Stimulated activated CD8-positive, alpha-beta memory T cell treated with anti-CD3 and anti-CD28 coated beads, Interleukin-15, amount 100 ng/mL, for 24 hours (primary cell): ENCODE measurements at regions not wholly inside any gene's neighbourhood (a gene's known extent, or its start where the extent isn't known, plus 50 kb on each side); places are given as distances from the start of the nearest gene placed in this dataset.

Experiments
- DNase-seq: peaks from one replicate; pipeline ENCODE4 v3.0.0-alpha.2; 2020; ENCODE audit warnings: low read depth

DNA sequence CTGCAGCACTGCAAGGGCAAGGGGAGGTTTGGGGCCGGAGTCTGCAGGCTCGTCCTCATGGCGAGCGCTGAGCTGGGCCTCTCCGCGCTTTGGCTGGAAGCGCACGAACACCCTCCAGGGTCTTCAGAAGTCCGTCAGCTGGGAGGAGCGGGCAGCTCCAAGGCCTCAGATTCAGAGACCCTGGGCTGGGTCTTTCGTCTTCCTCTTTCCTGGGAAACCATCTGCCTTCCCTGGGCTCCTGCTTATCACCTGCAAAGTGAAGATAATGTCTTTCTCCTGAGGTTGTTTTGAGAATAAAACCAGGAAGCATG is 525.6 kb downstream of the BRD1 start:
- no peak for DNase-seq

DNA sequence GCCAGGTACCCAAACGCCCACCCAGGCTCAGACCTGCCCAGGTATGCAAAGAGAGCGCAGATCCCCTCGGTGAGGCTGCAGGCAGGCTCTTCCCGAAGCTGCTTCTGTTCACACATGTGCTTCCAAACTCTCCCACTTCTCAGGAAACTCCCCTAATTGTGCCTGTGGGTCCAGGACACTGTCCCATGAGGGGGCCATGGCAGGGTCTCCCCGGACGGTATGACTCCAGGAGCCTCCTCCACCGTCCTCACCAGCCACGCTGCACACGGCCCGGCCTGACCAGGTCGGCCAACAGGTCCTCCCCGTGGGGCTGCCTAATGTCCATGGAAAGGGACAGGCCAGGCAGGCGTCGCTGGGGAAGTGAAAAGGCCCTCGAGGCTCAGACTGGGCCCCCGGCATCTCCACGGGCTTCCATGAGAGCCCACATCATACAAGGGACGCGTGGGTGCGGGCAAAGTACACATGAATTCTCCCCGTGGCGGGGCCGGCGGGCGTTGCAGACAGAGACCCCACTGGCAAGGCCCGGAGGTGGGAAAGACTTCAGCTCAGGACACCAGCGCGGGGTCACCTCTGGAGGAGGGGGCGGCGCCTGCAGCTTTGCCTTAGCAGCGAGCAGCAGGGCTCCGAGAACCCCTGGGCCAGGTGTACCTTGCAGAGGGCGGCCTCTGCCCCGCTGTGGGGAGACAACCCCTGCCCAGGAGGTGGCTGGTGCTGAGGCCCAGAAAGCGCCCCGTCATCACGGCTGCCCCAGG is 526.1 kb downstream of the BRD1 start:
- DNase-seq = no peak

- no peak for DNase-seq
Measured at GRCh38 chr22:49300951-49301397, 526.7 kb downstream of the BRD1 start.

DNA sequence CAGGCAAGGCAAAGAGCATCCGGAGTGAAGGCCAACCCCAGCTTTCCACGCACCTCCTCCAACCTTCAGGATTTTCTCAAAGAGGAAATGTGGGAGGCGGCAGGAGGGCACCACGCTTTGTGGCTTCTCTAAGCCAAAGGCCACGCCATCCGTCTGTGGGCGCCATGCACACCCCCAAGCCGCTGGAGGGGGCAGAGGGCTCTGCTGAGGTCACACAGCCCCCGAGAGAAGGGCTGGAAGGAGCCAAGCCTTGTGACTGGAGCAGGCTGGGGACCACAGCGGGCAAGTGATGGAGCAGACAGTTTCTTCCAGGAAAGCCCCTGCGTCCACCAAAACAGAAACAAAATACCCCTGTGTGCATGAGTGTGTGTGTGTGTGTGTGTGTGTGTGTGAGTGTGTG is 527.4 kb downstream of the BRD1 start:
- no peak for DNase-seq

- DNase-seq = no peak
Measured at GRCh38 chr22:49299821-49300231, 527.8 kb downstream of the BRD1 start.

GRCh38 chr22:49298834-49299750 is 528.6 kb downstream of the BRD1 start:
- no peak for DNase-seq

- DNase-seq = no peak
Measured at GRCh38 chr22:49297871-49298721, 529.6 kb downstream of the BRD1 start.

- DNase-seq = no peak
Measured at GRCh38 chr22:49297286-49297870, 530.3 kb downstream of the BRD1 start.

GRCh38 chr22:49296561-49296960 is 531.1 kb downstream of the BRD1 start:
- DNase-seq = no peak

- DNase-seq = no peak
Measured at GRCh38 chr22:49295851-49296560, 531.7 kb downstream of the BRD1 start.

DNA sequence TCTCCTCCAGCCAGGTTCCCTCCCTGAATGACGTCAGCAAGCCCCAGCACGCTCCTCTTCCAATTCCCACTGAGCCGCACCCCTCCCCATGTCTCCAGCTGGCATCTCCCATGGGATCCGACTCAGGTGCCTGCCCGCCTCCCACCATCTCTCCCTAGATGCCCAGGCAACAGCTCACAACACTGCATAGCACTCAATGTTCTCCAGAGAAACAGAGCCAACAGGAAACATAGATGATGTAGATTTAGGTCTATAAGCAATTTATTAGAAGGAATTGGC is 532.3 kb downstream of the BRD1 start:
- DNase-seq = no peak

DNA sequence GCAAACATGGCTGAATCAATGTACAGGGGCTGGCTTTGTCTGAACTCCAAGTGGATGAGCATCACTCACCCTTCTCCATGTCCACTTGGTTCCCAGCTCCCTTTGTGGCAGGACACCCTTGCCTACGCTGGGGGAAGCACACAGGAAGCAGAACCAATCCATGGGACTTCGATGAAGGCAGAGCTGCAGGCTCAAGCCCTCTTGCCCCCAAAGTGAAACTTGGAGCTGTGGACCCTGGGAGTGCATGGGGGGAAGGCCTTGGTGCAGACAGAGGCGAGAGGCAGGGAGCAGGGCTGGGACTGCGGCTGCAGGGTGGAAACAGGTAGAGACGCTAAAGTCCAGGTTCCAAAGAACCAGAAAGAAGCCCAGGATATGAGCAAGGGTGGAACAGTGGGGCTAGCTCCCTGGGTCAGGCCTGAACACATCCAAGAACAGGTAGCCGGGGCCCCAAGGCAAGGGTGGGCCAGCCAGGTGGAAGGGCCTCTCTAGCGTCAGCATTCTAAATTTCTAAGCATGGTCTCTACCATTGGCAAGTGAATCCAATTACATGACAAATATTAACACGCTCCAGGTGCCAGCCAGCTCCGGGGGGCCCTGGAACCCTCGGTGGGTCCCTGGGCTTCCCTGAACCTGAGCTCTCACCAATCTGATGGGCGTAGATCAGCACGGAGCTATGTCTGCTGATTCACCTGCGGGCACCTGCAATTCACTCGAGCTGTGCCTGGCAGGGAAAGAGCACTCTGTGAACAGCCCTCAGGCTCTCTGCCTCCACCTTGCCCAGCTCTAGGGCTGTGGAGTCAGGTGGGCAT is 532.8 kb downstream of the BRD1 start:
- no peak for DNase-seq

- no peak for DNase-seq
Measured at GRCh38 chr22:49292909-49293308, 534.8 kb downstream of the BRD1 start.

DNA sequence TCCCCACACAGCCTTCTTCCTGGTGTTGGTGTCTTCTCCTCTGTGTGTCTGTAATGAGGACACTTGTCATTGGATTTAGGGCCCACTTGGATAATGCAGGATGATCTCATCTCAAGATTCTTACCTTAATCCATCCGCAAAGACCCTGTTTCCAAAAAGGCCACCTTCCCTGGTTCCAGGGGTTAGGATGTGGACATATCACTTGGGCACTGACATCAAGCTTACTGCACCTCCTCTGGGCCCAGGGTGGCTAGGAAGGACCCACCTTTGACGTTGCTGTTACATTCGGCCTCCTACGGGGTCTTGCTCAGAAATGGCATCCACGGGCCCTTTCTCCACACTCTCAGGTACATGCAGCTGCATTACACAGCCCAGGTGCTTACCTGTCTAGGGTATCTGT is 535.9 kb downstream of the BRD1 start:
- DNase-seq = no peak

DNA sequence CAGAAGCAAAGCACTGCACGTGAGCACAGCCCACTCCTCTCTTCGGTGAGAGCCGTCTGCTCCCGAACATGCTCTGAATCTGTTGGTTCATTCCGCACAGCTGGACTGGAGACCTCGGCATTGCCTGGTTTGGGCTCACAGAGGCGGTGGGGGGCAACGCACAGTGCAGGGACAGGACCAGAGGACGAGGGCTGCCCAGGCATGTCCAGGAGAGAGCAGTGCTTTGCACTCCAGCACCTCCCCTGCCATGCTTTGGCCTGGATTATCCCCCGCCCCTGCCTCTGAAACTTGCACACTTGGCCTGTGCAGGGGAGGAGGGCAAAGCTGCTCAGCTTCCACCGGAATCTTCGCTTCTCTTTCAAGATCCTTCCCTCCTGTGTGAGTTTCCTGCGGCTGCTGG is 536.5 kb downstream of the BRD1 start:
- DNase-seq = no peak

DNA sequence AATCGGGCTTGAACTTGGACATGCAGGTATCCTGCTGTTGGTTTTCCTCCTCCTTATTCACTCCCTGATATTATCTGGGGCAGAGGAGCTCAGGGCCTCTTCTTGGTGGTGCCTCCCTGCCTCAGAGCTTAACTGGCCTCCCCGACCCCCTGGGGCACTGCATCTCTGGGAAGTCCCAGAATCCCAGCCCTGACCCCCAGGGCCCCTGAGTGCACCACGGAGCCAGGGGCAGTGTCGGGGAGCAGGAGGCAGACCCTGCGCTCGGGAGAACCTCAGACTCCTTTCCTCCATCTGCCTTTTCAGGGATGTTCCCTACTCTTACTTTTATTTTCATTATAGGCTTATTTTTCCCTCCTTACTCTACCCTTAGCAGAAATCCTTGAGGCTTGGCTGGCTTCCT is 537.0 kb downstream of the BRD1 start:
- DNase-seq = no peak

DNA sequence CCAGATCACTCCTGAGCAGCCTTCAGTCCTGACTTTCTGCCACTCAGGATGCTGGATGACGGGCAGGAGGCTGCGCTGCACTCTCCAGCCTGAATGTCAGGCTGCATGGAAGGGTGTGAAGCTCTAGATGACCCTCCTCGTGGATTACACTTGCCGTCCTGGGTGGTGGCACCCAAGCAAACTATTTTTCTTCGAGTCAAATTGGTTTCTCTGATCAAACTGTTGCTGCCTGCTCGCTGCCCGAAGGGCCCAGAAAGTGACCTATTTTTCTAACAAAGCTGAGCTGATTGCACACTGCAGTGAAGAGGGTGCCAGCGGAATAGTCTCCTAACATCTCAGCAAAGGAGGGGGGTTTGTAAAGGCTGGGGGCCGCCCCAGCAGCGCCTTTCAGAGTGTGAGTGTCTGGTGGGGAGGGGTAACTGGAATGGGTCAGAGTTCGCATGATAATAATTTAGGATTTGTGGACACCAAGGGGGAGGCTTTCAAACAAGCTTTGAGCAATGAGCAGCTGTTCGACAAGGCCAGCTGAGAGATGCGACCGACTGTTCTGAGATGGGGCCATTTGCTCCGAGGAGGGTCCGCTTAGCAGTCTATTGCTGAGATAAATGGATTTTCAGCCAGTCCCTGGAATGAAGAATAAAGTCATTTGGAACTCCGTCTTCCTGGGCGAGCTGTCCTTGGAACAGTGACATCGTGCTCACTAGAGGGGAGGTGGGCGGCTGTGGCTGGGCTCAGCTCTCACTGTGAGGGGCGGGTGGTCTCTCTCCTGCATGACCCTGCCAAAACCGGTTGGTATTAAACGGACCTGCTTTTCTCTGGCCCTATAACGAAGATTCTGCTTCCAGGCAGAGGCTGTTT is 537.6 kb downstream of the BRD1 start:
- DNase-seq = no peak

- no peak for DNase-seq
Measured at GRCh38 chr22:49286181-49286760, 541.4 kb downstream of the BRD1 start.

DNA sequence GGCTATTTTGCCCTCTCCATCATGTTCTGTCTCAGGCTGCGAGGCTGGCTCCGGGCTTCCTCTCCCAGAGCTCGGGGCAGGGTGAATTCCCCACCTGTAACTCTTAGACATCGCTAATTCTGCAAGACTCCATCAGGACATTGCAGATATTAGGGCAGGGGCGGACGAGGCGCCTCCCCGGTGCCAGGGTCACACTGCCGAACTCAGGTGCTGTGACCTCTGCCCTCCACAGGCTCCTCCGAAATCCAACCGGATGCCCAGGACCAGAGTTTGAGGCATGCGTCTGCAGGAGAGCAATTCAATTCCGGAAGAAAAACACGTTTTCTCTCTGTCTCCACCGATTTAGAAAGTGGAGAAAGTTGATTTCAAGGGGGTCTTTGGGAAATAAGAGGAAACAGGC is 542.7 kb downstream of the BRD1 start:
- DNase-seq = no peak
